GM21526 (cell line): ENCODE measurements at regions not wholly inside any gene's neighbourhood (a gene's known extent, or its start where the extent isn't known, plus 50 kb on each side); places are given as distances from the start of the nearest gene placed in this dataset.

Source experiments
- ATAC-seq: cut with Tn5 transposase; IDR thresholded peaks from one replicate; pipeline ENCODE4 v1.9.1; 2021; ENCODE audit warnings: moderate library complexity; ENCODE audit not compliant: unreplicated experiment, low FRiP score

- no peak for ATAC-seq
Observed at GRCh38 chr5:93123127-93123526, 457.9 kb downstream of the NR2F1-AS1 start.

- ATAC-seq = no peak
Observed at GRCh38 chr5:93122446-93122845, 458.6 kb downstream of the NR2F1-AS1 start.

- no peak for ATAC-seq
Observed at GRCh38 chr5:93120771-93121170, 460.2 kb downstream of the NR2F1-AS1 start.

- ATAC-seq = no peak
Observed at GRCh38 chr5:93120051-93120450, 461.0 kb downstream of the NR2F1-AS1 start.

- no peak for ATAC-seq
Observed at GRCh38 chr5:93117751-93118531, 463.1 kb downstream of the NR2F1-AS1 start.

- no peak for ATAC-seq
Observed at GRCh38 chr5:93107805-93108520, 473.1 kb downstream of the NR2F1-AS1 start.

- no peak for ATAC-seq
Observed at GRCh38 chr5:93107141-93107540, 473.9 kb downstream of the NR2F1-AS1 start.

GRCh38 chr5:93101661-93102060 is 479.4 kb downstream of the NR2F1-AS1 start:
- ATAC-seq = no peak

GRCh38 chr5:93100976-93101375 is 480.0 kb downstream of the NR2F1-AS1 start:
- ATAC-seq = no peak

- ATAC-seq = no peak
Observed at GRCh38 chr5:93100428-93100827, 480.6 kb downstream of the NR2F1-AS1 start.

GRCh38 chr5:93099902-93100347 is 481.1 kb downstream of the NR2F1-AS1 start:
- ATAC-seq = no peak

- no peak for ATAC-seq
Observed at GRCh38 chr5:93096561-93096960, 484.5 kb downstream of the NR2F1-AS1 start.

- ATAC-seq = no peak
Observed at GRCh38 chr5:93092349-93093105, 488.5 kb downstream of the NR2F1-AS1 start.

- ATAC-seq = no peak
Observed at GRCh38 chr5:93090698-93091097, 490.3 kb downstream of the NR2F1-AS1 start.

GRCh38 chr5:93088592-93089389 is 492.2 kb downstream of the NR2F1-AS1 start:
- ATAC-seq = no peak

GRCh38 chr5:93087326-93087725 is 493.7 kb downstream of the NR2F1-AS1 start:
- no peak for ATAC-seq

- no peak for ATAC-seq
Observed at GRCh38 chr5:93082981-93083380, 498.0 kb downstream of the NR2F1-AS1 start.

GRCh38 chr5:93079046-93079445 is 502.0 kb downstream of the NR2F1-AS1 start:
- no peak for ATAC-seq

- ATAC-seq = peak; percentile 82
Observed at GRCh38 chr5:93078082-93079038, 502.7 kb downstream of the NR2F1-AS1 start.
